ENCODE measurements at regions not wholly inside any gene's neighbourhood (a gene's known extent, or its start where the extent isn't known, plus 50 kb on each side); places are given as distances from the start of the nearest gene placed in this dataset.

DNA sequence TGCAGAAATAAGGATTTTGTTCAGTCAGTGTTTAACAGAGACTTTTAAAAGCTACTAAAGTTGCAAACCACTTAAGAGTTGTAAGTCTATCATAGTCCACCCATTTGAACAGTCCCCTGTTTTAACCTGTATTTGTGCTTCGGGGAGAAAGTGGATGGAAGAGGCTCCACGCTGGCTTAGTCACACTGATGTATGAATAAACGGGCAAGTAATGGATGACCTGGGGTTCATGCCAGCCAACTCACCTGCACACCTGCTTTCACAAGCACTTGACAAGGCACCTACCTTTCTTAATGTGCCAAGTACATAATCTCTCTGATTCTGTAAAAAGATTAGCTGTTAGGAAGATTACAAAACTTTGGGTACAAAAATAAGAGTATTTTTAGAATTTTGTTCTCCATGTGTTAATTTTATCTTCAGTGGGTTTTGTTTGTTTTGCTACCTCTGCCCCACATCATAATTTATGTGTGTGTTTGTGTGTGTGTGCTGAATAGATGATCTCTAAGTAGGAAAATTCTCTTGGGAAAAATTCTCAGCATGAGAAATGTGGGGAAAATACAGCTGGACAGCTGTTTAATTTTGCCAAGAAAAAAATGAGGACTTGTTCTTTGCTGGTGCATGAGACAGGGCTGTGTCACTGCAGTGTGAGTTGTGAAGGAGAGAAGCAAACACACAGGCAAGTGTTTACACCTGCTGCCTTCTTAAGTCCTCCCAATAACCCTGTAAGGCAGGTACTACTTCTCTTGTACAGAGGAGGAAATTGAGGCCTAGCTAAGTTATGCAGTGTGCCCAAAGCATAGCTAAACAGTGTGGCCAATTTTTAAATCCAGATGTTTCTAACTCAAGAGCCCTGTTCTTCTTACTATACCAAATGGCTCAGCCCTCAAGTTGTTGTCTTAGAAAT is 181.2 kb upstream of the IL12A start:
- no peak overlapping the region for H3K4me3 Mint-ChIP-seq
- H3K36me3 ChIP-seq (ENCODE audit: insufficient read depth): no peaks in the 10 kb centered on the region
- H3F3A ChIP-seq (replicated peaks; ENCODE audit: low read depth): no peaks in the 10 kb centered on the region
- H3K27ac Mint-ChIP-seq: no peak overlapping the region
- no peak overlapping the region for H2AFZ ChIP-seq
- no peaks in the 10 kb centered on the region; the same call in 1 of the 2 replicates for H4K20me1 ChIP-seq (replicated peaks; ENCODE audit: insufficient read depth)
- no peaks in the 10 kb centered on the region; the same call in 1 of the 2 replicates for H3K4me1 ChIP-seq (ENCODE audit: insufficient read depth)
- H3K4me3 ChIP-seq: no peak overlapping the region
- H3K27ac ChIP-seq (ENCODE audit: low read depth): no peak overlapping the region
- no peaks in the 10 kb centered on the region for H3K9me2 ChIP-seq (ENCODE audit: insufficient read depth)
- ATAC-seq: no peak
- H3K27me3 ChIP-seq (ENCODE audit: insufficient read depth): peaks cover 23% of the 10 kb centered on the region
- H3K4me1 Mint-ChIP-seq: peaks cover 4% of the 10 kb centered on the region; the same call in 2 of the 3 replicates
- H3K9me3 Mint-ChIP-seq: no peaks in the 10 kb centered on the region
- DNase-seq (ENCODE audit: low spot score): no peak
- H3K27me3 Mint-ChIP-seq (ENCODE audit: insufficient read depth, low read depth, poor library complexity): peaks cover 19% of the 10 kb centered on the region
- no peak overlapping the region for H3K4me2 ChIP-seq
- TF ChIP-seq ZNF114 (CRISPR knock-in tag; IDR thresholded peaks at IDR 0.05) (no peak), EZH2phosphoT487 (IDR thresholded peaks at IDR 0.05; ENCODE audit: unreplicated experiment) (no peak), ZNF331 (CRISPR knock-in tag; IDR thresholded peaks at IDR 0.05; ENCODE audit: low read depth) (no peak), JUNB (IDR thresholded peaks at IDR 0.05; ENCODE audit: unreplicated experiment) (no peak), POLR2AphosphoS5 (IDR thresholded peaks at IDR 0.05; ENCODE audit: low read depth) (no peak), STAT1 (IDR thresholded peaks at IDR 0.05; ENCODE audit: unreplicated experiment) (no peak), CREB1 (CRISPR knock-in tag; IDR thresholded peaks at IDR 0.05; ENCODE audit: low read depth) (no peak)
- TF ChIP-seq, protein P1, sequence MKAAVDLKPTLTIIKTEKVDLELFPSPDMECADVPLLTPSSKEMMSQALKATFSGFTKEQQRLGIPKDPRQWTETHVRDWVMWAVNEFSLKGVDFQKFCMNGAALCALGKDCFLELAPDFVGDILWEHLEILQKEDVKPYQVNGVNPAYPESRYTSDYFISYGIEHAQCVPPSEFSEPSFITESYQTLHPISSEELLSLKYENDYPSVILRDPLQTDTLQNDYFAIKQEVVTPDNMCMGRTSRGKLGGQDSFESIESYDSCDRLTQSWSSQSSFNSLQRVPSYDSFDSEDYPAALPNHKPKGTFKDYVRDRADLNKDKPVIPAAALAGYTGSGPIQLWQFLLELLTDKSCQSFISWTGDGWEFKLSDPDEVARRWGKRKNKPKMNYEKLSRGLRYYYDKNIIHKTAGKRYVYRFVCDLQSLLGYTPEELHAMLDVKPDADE (IDR thresholded peaks at IDR 0.05): no peak
- H3K36me3 Mint-ChIP-seq (ENCODE audit: low read depth): no peaks in the 10 kb centered on the region
- H3K79me2 ChIP-seq (replicated peaks; ENCODE audit: insufficient read depth): peaks cover 7% of the 10 kb centered on the region; the same call in 1 of the 2 replicates

DNA sequence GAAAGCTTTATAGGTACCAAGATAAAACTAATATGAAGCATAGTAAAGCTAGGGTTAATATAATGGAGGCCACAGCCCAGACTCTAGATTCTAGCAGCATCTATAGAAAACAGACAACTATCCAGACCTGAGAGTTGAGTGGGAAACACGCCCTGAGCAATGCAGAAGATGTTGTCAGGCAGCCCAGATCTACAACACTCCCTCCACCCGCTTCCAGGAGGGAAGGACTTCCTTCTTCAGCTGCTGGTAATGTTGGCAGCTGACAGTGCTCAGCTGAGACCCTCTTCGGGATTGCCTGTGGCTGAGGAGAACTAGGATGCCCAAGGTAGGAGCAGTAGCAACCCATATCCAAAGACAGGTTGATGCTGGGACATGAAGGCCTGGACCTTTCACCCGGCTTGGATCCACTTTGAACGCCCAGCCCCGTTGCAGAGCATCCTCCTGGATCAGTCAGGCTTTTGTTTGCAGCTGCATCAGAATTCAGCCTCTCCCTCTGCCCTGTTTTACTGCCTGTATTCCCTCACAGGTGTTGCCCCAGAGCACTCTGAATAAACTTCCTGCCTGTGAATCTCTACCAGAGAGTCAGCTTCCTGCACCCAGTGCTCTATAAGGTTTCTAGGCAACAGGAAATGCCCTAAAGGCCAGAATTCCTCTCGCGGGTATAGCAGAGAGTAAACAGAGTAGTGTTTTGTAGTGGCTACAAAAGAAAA is 174.7 kb upstream of the IL12A start:
- H3K36me3 Mint-ChIP-seq (ENCODE audit: low read depth): no peaks in the 10 kb centered on the region
- H3K36me3 ChIP-seq (ENCODE audit: insufficient read depth): no peaks in the 10 kb centered on the region
- H3K9me2 ChIP-seq (ENCODE audit: insufficient read depth): no peaks in the 10 kb centered on the region
- no peaks in the 10 kb centered on the region for H3K27me3 ChIP-seq (ENCODE audit: insufficient read depth)
- no peak overlapping the region for H2AFZ ChIP-seq
- peaks cover 22% of the 10 kb centered on the region for H3K4me1 Mint-ChIP-seq
- DNase-seq (ENCODE audit: low spot score) (peak; percentile 91), ATAC-seq (peak; percentile 81)
- no peaks in the 10 kb centered on the region for H4K20me1 ChIP-seq (replicated peaks; ENCODE audit: insufficient read depth)
- H3K4me1 ChIP-seq (ENCODE audit: insufficient read depth): peaks cover 14% of the 10 kb centered on the region
- H3K27me3 Mint-ChIP-seq (ENCODE audit: insufficient read depth, low read depth, poor library complexity): no peaks in the 10 kb centered on the region
- H3K4me3 Mint-ChIP-seq: no peak overlapping the region
- H3F3A ChIP-seq (replicated peaks; ENCODE audit: low read depth): no peaks in the 10 kb centered on the region; the same call in 1 of the 2 replicates
- H3K9me3 Mint-ChIP-seq: no peaks in the 10 kb centered on the region; the same call in 2 of the 3 replicates
- H3K27ac Mint-ChIP-seq: no peak overlapping the region
- H3K79me2 ChIP-seq (replicated peaks; ENCODE audit: insufficient read depth): peaks cover 7% of the 10 kb centered on the region; the same call in 1 of the 2 replicates
- peak overlapping the region; percentile 49; the same call in 1 of the 2 replicates for H3K4me2 ChIP-seq
- TF ChIP-seq, protein P1 (IDR thresholded peaks at IDR 0.05): peak; percentile 54; the same call in 1 of the 2 replicates
- TF ChIP-seq, protein P2, sequence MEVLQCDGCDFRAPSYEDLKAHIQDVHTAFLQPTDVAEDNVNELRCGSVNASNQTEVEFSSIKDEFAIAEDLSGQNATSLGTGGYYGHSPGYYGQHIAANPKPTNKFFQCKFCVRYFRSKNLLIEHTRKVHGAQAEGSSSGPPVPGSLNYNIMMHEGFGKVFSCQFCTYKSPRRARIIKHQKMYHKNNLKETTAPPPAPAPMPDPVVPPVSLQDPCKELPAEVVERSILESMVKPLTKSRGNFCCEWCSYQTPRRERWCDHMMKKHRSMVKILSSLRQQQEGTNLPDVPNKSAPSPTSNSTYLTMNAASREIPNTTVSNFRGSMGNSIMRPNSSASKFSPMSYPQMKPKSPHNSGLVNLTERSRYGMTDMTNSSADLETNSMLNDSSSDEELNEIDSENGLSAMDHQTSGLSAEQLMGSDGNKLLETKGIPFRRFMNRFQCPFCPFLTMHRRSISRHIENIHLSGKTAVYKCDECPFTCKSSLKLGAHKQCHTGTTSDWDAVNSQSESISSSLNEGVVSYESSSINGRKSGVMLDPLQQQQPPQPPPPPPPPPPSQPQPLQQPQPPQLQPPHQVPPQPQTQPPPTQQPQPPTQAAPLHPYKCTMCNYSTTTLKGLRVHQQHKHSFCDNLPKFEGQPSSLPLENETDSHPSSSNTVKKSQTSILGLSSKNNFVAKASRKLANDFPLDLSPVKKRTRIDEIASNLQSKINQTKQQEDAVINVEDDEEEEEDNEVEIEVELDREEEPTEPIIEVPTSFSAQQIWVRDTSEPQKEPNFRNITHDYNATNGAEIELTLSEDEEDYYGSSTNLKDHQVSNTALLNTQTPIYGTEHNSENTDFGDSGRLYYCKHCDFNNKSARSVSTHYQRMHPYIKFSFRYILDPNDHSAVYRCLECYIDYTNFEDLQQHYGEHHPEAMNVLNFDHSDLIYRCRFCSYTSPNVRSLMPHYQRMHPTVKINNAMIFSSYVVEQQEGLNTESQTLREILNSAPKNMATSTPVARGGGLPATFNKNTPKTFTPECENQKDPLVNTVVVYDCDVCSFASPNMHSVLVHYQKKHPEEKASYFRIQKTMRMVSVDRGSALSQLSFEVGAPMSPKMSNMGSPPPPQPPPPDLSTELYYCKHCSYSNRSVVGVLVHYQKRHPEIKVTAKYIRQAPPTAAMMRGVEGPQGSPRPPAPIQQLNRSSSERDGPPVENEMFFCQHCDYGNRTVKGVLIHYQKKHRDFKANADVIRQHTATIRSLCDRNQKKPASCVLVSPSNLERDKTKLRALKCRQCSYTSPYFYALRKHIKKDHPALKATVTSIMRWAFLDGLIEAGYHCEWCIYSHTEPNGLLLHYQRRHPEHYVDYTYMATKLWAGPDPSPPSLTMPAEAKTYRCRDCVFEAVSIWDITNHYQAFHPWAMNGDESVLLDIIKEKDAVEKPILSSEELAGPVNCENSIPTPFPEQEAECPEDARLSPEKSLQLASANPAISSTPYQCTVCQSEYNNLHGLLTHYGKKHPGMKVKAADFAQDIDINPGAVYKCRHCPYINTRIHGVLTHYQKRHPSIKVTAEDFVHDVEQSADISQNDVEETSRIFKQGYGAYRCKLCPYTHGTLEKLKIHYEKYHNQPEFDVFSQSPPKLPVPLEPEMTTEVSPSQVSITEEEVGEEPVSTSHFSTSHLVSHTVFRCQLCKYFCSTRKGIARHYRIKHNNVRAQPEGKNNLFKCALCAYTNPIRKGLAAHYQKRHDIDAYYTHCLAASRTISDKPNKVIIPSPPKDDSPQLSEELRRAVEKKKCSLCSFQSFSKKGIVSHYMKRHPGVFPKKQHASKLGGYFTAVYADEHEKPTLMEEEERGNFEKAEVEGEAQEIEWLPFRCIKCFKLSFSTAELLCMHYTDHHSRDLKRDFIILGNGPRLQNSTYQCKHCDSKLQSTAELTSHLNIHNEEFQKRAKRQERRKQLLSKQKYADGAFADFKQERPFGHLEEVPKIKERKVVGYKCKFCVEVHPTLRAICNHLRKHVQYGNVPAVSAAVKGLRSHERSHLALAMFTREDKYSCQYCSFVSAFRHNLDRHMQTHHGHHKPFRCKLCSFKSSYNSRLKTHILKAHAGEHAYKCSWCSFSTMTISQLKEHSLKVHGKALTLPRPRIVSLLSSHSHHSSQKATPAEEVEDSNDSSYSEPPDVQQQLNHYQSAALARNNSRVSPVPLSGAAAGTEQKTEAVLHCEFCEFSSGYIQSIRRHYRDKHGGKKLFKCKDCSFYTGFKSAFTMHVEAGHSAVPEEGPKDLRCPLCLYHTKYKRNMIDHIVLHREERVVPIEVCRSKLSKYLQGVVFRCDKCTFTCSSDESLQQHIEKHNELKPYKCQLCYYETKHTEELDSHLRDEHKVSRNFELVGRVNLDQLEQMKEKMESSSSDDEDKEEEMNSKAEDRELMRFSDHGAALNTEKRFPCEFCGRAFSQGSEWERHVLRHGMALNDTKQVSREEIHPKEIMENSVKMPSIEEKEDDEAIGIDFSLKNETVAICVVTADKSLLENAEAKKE (CRISPR knock-in tag; IDR thresholded peaks at IDR 0.05): no peak
- H3K4me3 ChIP-seq: no peak overlapping the region
- peak overlapping the region; percentile 85 for H3K27ac ChIP-seq (ENCODE audit: low read depth)
